ENCODE measurements at regions not wholly inside any gene's neighbourhood (a gene's known extent, or its start where the extent isn't known, plus 50 kb on each side); places are given as distances from the start of the nearest gene placed in this dataset.

DNA sequence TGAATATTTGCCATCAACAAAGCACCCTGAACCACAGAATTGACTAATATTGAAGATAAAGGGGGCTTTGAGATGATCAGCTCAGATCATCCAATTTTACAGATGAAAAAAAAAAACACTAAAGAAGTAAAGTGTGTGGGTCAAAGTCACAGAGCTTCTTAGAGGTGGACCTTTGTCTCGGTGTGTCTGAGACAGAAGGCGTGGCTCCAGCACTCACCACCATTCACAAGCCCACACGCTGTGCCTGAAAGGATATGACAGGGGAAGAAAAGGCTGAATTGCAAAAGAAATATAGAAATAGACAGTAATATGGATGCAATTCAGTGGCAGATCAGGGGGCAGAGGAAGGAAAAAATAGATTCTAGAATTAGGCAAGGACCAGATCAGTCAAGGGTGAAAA lies 114.9 kb upstream of the PLXNA4 start:
- in situ Hi-C loops (cut with MboI; ENCODE audit: low pct_unique_long_range_greater_than_20kb, low sequenced_read_pairs, unreplicated experiment), result no loop called here
- DNase-seq (ENCODE audit: low spot score), result no peak
- TF ChIP-seq CTCF (IDR thresholded peaks at IDR 0.05; ENCODE audit: extremely low read depth, insufficient read depth, missing control alignments), result no peak

DNA sequence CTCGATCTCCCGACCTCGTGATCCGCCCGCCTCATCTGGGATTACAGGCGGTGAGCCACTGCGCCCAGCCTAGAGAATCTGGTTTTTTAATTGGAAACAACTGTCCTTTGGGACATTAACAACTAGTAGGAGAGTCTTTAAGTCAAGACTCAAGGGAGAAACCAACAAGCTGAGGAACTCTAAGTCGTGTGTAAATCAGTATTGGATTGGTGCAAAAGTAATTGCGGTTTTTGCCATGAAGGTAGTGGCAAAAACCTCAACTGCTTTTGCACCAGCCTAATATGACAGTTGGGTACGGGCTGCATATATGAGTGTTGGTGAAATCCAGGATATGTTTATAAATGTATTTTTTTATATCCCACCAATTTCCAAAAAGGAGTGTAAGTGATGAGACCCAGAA lies 113.9 kb upstream of the PLXNA4 start:
- no peak for DNase-seq (ENCODE audit: low spot score)
- in situ Hi-C loops (cut with MboI; ENCODE audit: low pct_unique_long_range_greater_than_20kb, low sequenced_read_pairs, unreplicated experiment), result no loop called here
- no peak for TF ChIP-seq CTCF (IDR thresholded peaks at IDR 0.05; ENCODE audit: extremely low read depth, insufficient read depth, missing control alignments)

DNA sequence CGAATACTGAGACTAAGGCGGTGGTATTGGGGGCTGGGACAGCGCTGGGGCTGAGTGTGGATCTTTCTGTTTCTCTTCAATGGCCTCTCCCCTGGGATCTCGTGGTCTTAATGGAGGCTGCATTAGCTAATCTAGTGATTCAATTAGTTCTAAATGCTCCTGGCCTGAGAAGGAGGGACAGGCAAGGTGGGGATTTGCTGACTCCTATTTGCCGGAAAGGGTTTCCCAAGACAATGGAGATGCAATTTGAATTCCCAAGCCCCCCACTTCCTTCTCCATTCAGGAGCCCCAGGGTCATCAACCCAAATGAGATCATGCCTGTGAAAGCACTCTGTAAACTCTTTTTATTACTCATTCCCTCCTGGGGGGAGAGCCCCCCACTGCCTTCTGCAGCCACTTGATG lies 111.7 kb upstream of the PLXNA4 start:
- DNase-seq (ENCODE audit: low spot score), result no peak
- no peak for TF ChIP-seq CTCF (IDR thresholded peaks at IDR 0.05; ENCODE audit: extremely low read depth, insufficient read depth, missing control alignments)
- in situ Hi-C loops (cut with MboI; ENCODE audit: low pct_unique_long_range_greater_than_20kb, low sequenced_read_pairs, unreplicated experiment), result no loop called here

DNA sequence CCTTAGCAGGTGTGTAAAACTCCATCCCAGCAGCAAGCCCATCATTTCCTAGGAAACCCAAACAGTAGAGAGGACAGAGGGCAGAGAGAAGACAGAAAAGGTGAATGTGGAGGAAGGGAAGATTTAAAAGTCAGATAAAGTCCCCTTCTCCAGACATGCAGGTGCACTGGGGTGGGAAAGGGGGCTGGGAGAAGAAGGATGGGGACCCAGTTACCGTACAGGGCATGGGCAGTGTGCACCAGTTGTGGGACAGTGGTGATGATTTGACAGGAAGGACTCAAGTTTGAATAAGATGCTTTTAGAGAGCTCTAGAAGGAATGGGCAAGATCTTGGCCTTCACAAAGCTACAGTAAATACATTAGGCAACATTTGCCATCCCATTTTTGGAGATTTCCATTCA lies 110.7 kb upstream of the PLXNA4 start:
- no peak for TF ChIP-seq CTCF (IDR thresholded peaks at IDR 0.05; ENCODE audit: extremely low read depth, insufficient read depth, missing control alignments)
- no peak for DNase-seq (ENCODE audit: low spot score)
- in situ Hi-C loops (cut with MboI; ENCODE audit: low pct_unique_long_range_greater_than_20kb, low sequenced_read_pairs, unreplicated experiment), result no loop called here

DNA sequence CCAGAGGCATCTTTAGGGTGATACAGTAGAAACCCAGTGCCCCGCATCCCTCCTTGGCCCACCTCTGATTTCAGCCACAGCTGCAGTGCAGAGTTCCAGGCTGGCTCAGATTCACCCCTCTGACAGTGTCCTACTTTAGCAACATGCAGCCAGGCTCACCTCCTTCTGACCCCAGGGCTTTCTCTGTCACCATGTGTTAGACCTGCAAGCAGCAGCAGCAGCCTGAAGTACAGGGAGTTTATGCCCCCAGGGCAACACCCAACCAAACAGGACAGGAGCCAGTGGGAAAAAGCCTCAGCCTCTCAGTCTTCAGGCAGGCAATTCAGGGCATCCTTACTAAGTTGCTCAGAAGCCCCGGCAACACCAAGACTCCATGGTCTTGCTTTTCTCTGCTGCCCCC lies 109.0 kb upstream of the PLXNA4 start:
- in situ Hi-C loops (cut with MboI; ENCODE audit: low pct_unique_long_range_greater_than_20kb, low sequenced_read_pairs, unreplicated experiment), result no loop called here
- TF ChIP-seq CTCF (IDR thresholded peaks at IDR 0.05; ENCODE audit: extremely low read depth, insufficient read depth, missing control alignments), result no peak
- DNase-seq (ENCODE audit: low spot score), result no peak

- no peak for DNase-seq (ENCODE audit: low spot score)
- in situ Hi-C loops (cut with MboI; ENCODE audit: low pct_unique_long_range_greater_than_20kb, low sequenced_read_pairs, unreplicated experiment), result no loop called here
- TF ChIP-seq CTCF (IDR thresholded peaks at IDR 0.05; ENCODE audit: extremely low read depth, insufficient read depth, missing control alignments), result no peak
These were observed 107.8 kb upstream of the PLXNA4 start for GRCh38 chr7:132683896-132684690.
